Sigmoid colon (tissue), 6 donors: ENCODE measurements at regions not wholly inside any gene's neighbourhood (a gene's known extent, or its start where the extent isn't known, plus 50 kb on each side); places are given as distances from the start of the nearest gene placed in this dataset.
A peak's percentile ranks its signal among the peaks of the same experiment; 100 is the strongest.

Experiments used
- DNase-seq: peaks from one replicate; pipeline ENCODE4 v3.0.0-alpha.2; 2019
- H3K27ac ChIP-seq, 4 donors: fragments of 200-600 bp; sonication (generic); one replicate each; pipeline ENCODE4 v1.5.1; 2016 to 2019; ENCODE audit warnings: mild to moderate bottlenecking in 1 of 4
- H3K27me3 ChIP-seq, 3 donors: fragments of 200-600 bp; sonication (generic); one replicate each; pipeline ENCODE4 v1.5.1; 2019; ENCODE audit warnings: mild to moderate bottlenecking in 1 of 3
- H3K36me3 ChIP-seq, 4 donors: fragments of 200-600 bp; sonication (generic); one replicate each; pipeline ENCODE4 v1.5.1; 2016 to 2019
- H3K4me1 ChIP-seq, 4 donors: fragments of 200-600 bp; sonication (generic); one replicate each; pipeline ENCODE4 v1.5.1; 2017 to 2019
- H3K4me3 ChIP-seq, 4 donors: fragments of 200-600 bp; sonication (generic); one replicate each; pipeline ENCODE4 v1.5.1; 2017 to 2019; ENCODE audit warnings: mild to moderate bottlenecking in 2 of 4, moderate library complexity in 1 of 4
- H3K9me3 ChIP-seq, 4 donors: fragments of 200-600 bp in 3 of 4; sonication (generic) in 3 of 4; one replicate each; pipeline versions ENCODE4 v1.5.1 to v1.6.1; 2013 to 2019
- EP300 ChIP-seq, 4 donors: sonication (generic); formaldehyde crosslinking; IDR thresholded peaks; one replicate each; pipeline ENCODE4 v1.6.1; 2017; ENCODE audit warnings: antibody characterized with exemption in 4 of 4
- POLR2A ChIP-seq, 2 donors: fragments of 450-650 bp; IDR thresholded peaks; one replicate each; pipeline ENCODE4 v1.6.1; 2016; ENCODE audit warnings: antibody characterized with exemption in 2 of 2, mild to moderate bottlenecking in 2 of 2, moderate library complexity in 2 of 2
- POLR2AphosphoS5 ChIP-seq, 4 donors: sonication (generic); formaldehyde crosslinking; IDR thresholded peaks; one replicate each; pipeline ENCODE4 v1.6.1; 2017; ENCODE audit warnings: antibody characterized with exemption in 4 of 4
- WGBS, 2 donors: extraction: QIAGEN DNeasy Blood & Tissue Kit; methylation state at CpG; one replicate each; pipeline ENCODE4 v1.1.7; 2013; 5-methylcytosine and 5-hydroxymethylcytosine counted together
- intact Hi-C: fragments of 100-400 bp; cut with DNase I; formaldehyde crosslinking; loops from one replicate; pipeline ENCODE4 v1.15.1; 2023
- TF ChIP-seq, protein P1 (sequence below), 4 experiments: fragments of 450-650 bp in 3 of 4; fragments of 200-600 bp in 1 of 4; IDR thresholded peaks; one replicate each; pipeline ENCODE4 v1.5.1; 2016 to 2019; ENCODE audit warnings: antibody characterized with exemption in 4 of 4, mild to moderate bottlenecking in 3 of 4, moderate library complexity in 2 of 4
- donor health status: healthy with polysubstance abuse.
- donor health status: healthy.

DNA sequence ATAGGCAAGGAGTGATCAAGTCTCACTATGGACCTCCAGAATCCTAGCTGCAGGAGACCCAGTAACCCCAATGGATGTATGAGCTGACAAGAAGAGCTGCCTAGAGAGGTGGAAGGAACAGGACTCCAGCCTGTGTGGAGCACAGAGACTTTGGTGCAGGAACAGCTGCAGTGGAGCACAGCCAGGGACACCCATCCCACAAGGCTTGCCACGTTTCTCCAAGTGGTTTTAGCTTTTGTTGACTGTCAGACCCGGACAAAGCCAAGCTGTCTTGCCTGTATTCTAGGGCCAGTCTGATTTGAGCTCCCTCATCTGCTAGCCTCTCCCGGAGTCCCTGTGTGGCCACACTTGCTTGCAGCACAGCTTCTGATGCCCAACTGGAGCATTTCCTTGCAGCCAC, 224.7 kb downstream of the CHRM2 start:
- intact Hi-C loops = no loop called here
- no peak overlapping the region for H3K4me3 ChIP-seq
- TF ChIP-seq POLR2AphosphoS5 (IDR thresholded peaks at IDR 0.05) (no peak), POLR2A (IDR thresholded peaks at IDR 0.05) (no peak), EP300 (IDR thresholded peaks at IDR 0.05) (no peak)
- TF ChIP-seq, protein P1, sequence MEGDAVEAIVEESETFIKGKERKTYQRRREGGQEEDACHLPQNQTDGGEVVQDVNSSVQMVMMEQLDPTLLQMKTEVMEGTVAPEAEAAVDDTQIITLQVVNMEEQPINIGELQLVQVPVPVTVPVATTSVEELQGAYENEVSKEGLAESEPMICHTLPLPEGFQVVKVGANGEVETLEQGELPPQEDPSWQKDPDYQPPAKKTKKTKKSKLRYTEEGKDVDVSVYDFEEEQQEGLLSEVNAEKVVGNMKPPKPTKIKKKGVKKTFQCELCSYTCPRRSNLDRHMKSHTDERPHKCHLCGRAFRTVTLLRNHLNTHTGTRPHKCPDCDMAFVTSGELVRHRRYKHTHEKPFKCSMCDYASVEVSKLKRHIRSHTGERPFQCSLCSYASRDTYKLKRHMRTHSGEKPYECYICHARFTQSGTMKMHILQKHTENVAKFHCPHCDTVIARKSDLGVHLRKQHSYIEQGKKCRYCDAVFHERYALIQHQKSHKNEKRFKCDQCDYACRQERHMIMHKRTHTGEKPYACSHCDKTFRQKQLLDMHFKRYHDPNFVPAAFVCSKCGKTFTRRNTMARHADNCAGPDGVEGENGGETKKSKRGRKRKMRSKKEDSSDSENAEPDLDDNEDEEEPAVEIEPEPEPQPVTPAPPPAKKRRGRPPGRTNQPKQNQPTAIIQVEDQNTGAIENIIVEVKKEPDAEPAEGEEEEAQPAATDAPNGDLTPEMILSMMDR (IDR thresholded peaks at IDR 0.05) = no peak
- H3K9me3 ChIP-seq = no peaks in the 10 kb centered on the region
- DNase-seq = no peak
- H3K27ac ChIP-seq = no peak overlapping the region
- H3K36me3 ChIP-seq = no peaks in the 10 kb centered on the region
- no peaks in the 10 kb centered on the region for H3K27me3 ChIP-seq
- 63 to 72% methylated on average over 3 of the region's 3 CpGs for WGBS, 2 donors
- no peaks in the 10 kb centered on the region for H3K4me1 ChIP-seq

GRCh38 chr7:137091396-137091795, 222.9 kb downstream of the CHRM2 start:
- no peaks in the 10 kb centered on the region for H3K9me3 ChIP-seq
- H3K4me1 ChIP-seq = no peaks in the 10 kb centered on the region
- no peaks in the 10 kb centered on the region for H3K27me3 ChIP-seq
- intact Hi-C loops = no loop called here
- WGBS, 2 donors = 35 to 37% methylated on average over 2 of the region's 2 CpGs
- DNase-seq = no peak
- no peak overlapping the region for H3K27ac ChIP-seq
- no peak for TF ChIP-seq POLR2A (IDR thresholded peaks at IDR 0.05)
- no peak for TF ChIP-seq POLR2AphosphoS5 (IDR thresholded peaks at IDR 0.05)
- no peak overlapping the region for H3K4me3 ChIP-seq
- H3K36me3 ChIP-seq = no peaks in the 10 kb centered on the region

GRCh38 chr7:137086896-137087295, 218.4 kb downstream of the CHRM2 start:
- H3K36me3 ChIP-seq = no peaks in the 10 kb centered on the region
- no peaks in the 10 kb centered on the region for H3K9me3 ChIP-seq
- no peak overlapping the region for H3K27ac ChIP-seq
- WGBS, 2 donors = 95 to 97% methylated on average over 3 of the region's 3 CpGs
- DNase-seq = no peak
- peaks cover 0 to 36% (median 31%) of the 10 kb centered on the region in 4 donors for H3K4me1 ChIP-seq
- no peak for TF ChIP-seq POLR2AphosphoS5 (IDR thresholded peaks at IDR 0.05)
- TF ChIP-seq POLR2A (IDR thresholded peaks at IDR 0.05) = no peak
- TF ChIP-seq EP300 (IDR thresholded peaks at IDR 0.05) = no peak
- TF ChIP-seq, protein P1 (IDR thresholded peaks at IDR 0.05) = no peak
- intact Hi-C loops = no loop called here
- no peak overlapping the region for H3K4me3 ChIP-seq
- H3K27me3 ChIP-seq = no peaks in the 10 kb centered on the region

- peaks cover 0 to 52% (median 43%) of the 10 kb centered on the region in 4 donors for H3K4me1 ChIP-seq
- intact Hi-C loops = loop anchor here (5.0 kb wide), 2 partner anchors 63 to 212 kb away; no protein-coding TSS in a partner anchor
- TF ChIP-seq POLR2A (IDR thresholded peaks at IDR 0.05) (no peak), POLR2AphosphoS5 (IDR thresholded peaks at IDR 0.05) (no peak), EP300 (IDR thresholded peaks at IDR 0.05) (no peak)
- TF ChIP-seq, protein P1 (IDR thresholded peaks at IDR 0.05) = no peak
- H3K9me3 ChIP-seq = peaks cover 0 to 2% (median 0%) of the 10 kb centered on the region in 4 donors
- DNase-seq = no peak
- H3K27me3 ChIP-seq = no peaks in the 10 kb centered on the region
- no peaks in the 10 kb centered on the region for H3K36me3 ChIP-seq
- peak overlapping the region in 2 of 4 donors; percentile 22 to 70 for H3K27ac ChIP-seq
- WGBS, 2 donors = 54 to 69% methylated on average over 5 of the region's 5 CpGs
- H3K4me3 ChIP-seq = no peak overlapping the region
These were observed 216.3 kb downstream of the CHRM2 start for GRCh38 chr7:137084607-137085380.

DNA sequence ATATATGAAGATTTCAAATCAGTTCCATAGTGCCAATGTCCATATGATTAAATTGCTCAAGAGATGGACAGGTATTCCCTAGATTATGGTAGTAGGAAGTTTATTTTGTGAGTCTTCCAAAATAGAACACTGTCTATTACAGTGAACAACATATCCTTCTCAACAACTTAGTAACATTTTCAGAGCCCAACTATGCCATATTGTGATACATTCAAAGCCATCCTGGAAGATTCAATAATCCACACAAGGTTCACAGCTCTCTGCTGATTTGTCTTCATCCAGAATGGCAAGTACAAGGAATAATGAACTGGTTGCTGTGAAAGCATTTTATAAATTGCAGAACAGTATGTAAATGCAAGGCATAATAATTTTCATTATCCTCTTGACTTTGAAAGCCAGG, 213.9 kb downstream of the CHRM2 start:
- no peak for TF ChIP-seq EP300 (IDR thresholded peaks at IDR 0.05)
- no peak for TF ChIP-seq POLR2AphosphoS5 (IDR thresholded peaks at IDR 0.05)
- TF ChIP-seq, protein P1 (IDR thresholded peaks at IDR 0.05) = no peak
- no peak for TF ChIP-seq POLR2A (IDR thresholded peaks at IDR 0.05)
- Histone ChIP-seq H3K4me1 (peaks cover 0 to 52% (median 44%) of the 10 kb centered on the region in 4 donors), H3K9me3 (peaks cover 0 to 3% (median 0%) of the 10 kb centered on the region in 4 donors), H3K27ac (peak overlapping the region in 3 of 4 donors; percentile 40 to 71 (median 70)), H3K36me3 (no peaks in the 10 kb centered on the region), H3K4me3 (no peak overlapping the region), H3K27me3 (no peaks in the 10 kb centered on the region)
- intact Hi-C loops = loop anchor here (5.0 kb wide), 2 partner anchors 65 to 210 kb away; no protein-coding TSS in a partner anchor
- DNase-seq = no peak
